ENCODE measurements at regions not wholly inside any gene's neighbourhood (a gene's known extent, or its start where the extent isn't known, plus 50 kb on each side); places are given as distances from the start of the nearest gene placed in this dataset.

DNA sequence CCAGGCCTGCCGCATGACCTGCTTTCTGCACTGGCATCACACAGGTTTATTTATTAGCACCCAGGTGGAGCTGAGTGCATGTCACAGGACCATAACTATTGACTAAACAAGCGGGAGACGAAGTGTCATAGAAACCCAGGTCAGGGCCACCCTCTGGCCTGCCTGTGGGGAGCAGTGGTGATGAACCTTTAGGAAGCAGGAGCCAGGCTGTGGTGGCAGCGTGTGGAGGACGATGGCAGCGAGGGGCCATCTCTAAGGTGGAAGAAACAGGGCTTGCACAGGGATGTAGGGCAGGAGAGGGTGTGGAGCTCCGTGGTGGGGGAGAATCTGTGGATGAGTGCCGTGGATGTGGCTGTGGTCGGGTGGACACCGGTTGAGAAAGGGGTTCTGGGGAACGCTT lies 275.3 kb downstream of the TEX29 start:
- 87 to 88% methylated on average over 11 of the region's 11 CpGs for WGBS, 2 donors
- DNase-seq (ENCODE audit: low spot score in 2 of 2) = peak in 1 of 2 donors; percentile 76
- intact Hi-C loops (cut with DNase I; ENCODE audit: low total_unique reads) = no loop called here
- no peak overlapping the region for H3K4me3 ChIP-seq (ENCODE audit: low read depth, poor library complexity, severe bottlenecking)
- TF ChIP-seq POLR2A (IDR thresholded peaks at IDR 0.05) (no peak), CTCF (IDR thresholded peaks at IDR 0.05) (no peak)

DNA sequence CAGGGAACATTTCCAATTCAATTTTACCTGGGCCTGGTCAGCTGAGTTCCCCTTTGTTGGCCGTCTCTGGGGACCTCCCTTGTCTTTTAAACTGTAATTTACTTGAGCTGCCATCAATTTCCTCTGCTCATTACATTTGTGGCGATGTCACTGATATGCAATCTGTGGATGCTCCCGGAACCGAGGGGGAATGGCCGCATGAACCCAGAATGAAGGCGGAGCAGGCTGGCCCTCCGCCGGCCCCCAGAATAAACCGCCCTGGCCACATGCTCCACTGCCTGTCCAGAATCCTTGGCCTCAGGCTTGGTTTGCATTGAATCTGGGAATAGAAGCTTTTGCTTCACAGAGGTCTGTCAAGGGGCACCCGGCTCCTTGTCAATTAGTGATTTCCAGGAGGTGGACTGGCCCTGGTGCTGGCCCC lies 276.8 kb downstream of the TEX29 start:
- H3K4me3 ChIP-seq (ENCODE audit: low read depth, poor library complexity, severe bottlenecking) = no peak overlapping the region
- intact Hi-C loops (cut with DNase I; ENCODE audit: low total_unique reads) = no loop called here
- WGBS, 2 donors = 66 to 75% methylated on average over 10 of the region's 10 CpGs
- DNase-seq (ENCODE audit: low spot score in 2 of 2) = peak in 1 of 2 donors; percentile 80
- no peak for TF ChIP-seq CTCF (IDR thresholded peaks at IDR 0.05)
- TF ChIP-seq POLR2A (IDR thresholded peaks at IDR 0.05) = no peak

GRCh38 chr13:111597618-111598017 lies 277.2 kb downstream of the TEX29 start:
- H3K4me3 ChIP-seq (ENCODE audit: low read depth, poor library complexity, severe bottlenecking) = no peak overlapping the region
- DNase-seq (ENCODE audit: low spot score in 2 of 2) = peak in 1 of 2 donors; percentile 70
- TF ChIP-seq POLR2A (IDR thresholded peaks at IDR 0.05) (no peak), CTCF (IDR thresholded peaks at IDR 0.05) (no peak)
- 67 to 77% methylated on average over 12 of the region's 12 CpGs for WGBS, 2 donors
- intact Hi-C loops (cut with DNase I; ENCODE audit: low total_unique reads) = no loop called here

DNA sequence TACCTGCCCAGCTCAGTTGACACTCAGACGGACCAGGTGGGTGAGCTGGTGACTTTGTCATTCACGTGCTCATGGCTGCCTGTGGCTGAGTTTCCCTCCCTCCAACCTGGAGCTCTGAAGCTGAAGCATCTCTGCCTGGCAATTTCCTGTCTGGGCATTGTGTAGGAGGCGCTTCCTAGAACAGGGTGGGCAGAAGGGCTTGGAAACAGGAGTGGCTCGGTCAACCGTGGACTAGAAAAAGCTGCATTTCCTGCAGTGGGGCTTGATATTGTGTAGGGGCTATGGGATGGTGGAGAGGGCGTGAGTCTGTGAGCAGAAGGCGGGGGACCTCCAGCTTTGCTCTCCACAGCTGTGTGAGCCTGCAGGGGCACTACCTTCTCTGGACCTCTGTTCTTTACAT lies 278.3 kb downstream of the TEX29 start:
- 54 to 59% methylated on average over 7 of the region's 7 CpGs for WGBS, 2 donors
- TF ChIP-seq POLR2A (IDR thresholded peaks at IDR 0.05) (no peak), CTCF (IDR thresholded peaks at IDR 0.05) (no peak)
- intact Hi-C loops (cut with DNase I; ENCODE audit: low total_unique reads) = no loop called here
- no peak overlapping the region for H3K4me3 ChIP-seq (ENCODE audit: low read depth, poor library complexity, severe bottlenecking)
- peak in 1 of 2 donors; percentile 59 for DNase-seq (ENCODE audit: low spot score in 2 of 2)

GRCh38 chr13:111599791-111600190 lies 279.3 kb downstream of the TEX29 start:
- H3K4me3 ChIP-seq (ENCODE audit: low read depth, poor library complexity, severe bottlenecking) = no peak overlapping the region
- intact Hi-C loops (cut with DNase I; ENCODE audit: low total_unique reads) = no loop called here
- WGBS, 2 donors = 77 to 89% methylated on average over 9 of the region's 9 CpGs
- no peak for TF ChIP-seq POLR2A (IDR thresholded peaks at IDR 0.05)
- TF ChIP-seq CTCF (IDR thresholded peaks at IDR 0.05) = no peak
- DNase-seq (ENCODE audit: low spot score in 2 of 2) = peak in 1 of 2 donors; percentile 62

GRCh38 chr13:111602874-111603273 lies 282.4 kb downstream of the TEX29 start:
- intact Hi-C loops (cut with DNase I; ENCODE audit: low total_unique reads) = no loop called here
- DNase-seq (ENCODE audit: low spot score in 2 of 2) = peak in 1 of 2 donors; percentile 72
- no peak overlapping the region for H3K4me3 ChIP-seq (ENCODE audit: low read depth, poor library complexity, severe bottlenecking)
- no peak for TF ChIP-seq POLR2A (IDR thresholded peaks at IDR 0.05)
- WGBS, 2 donors = 96 to 97% methylated on average over 21 of the region's 21 CpGs
